SU-DHL-6 (cell line): ENCODE measurements at regions not wholly inside any gene's neighbourhood (a gene's known extent, or its start where the extent isn't known, plus 50 kb on each side); places are given as distances from the start of the nearest gene placed in this dataset.

Experiments
- H2AFZ ChIP-seq: fragments of 200-600 bp; sonication (generic); 2 replicates; pipeline ENCODE4 v1.6.1; 2014; ENCODE audit warnings: low read depth, mild to moderate bottlenecking, moderate library complexity, mixed read lengths, antibody characterized with exemption, low read length; ENCODE audit not compliant: severe bottlenecking
- H3F3A ChIP-seq: fragments of 200-600 bp; shearing (Covaris generic); 2 replicates; pipeline ENCODE4 v1.6.0; 2016; ENCODE audit warnings: antibody characterized with exemption, mild to moderate bottlenecking; ENCODE audit not compliant: insufficient read depth
- H3K27ac ChIP-seq: fragments of 200-600 bp; sonication (generic); 2 replicates; pipeline ENCODE4 v1.5.1; 2016; ENCODE audit warnings: low read depth, mild to moderate bottlenecking, low read length, moderate library complexity, mixed read lengths
- H3K27me3 ChIP-seq: fragments of 200-600 bp; sonication (generic), shearing (Covaris generic); 2 replicates; pipeline ENCODE4 v1.6.0; 2014; ENCODE audit warnings: mild to moderate bottlenecking, low read length
- H3K36me3 ChIP-seq: fragments of 200-600 bp; sonication (generic); 2 replicates; pipeline ENCODE4 v1.6.1; 2014; ENCODE audit warnings: mild to moderate bottlenecking, low read length, mixed read lengths
- H3K4me2 ChIP-seq: fragments of 300-600, 200-600 bp; shearing (Covaris generic), sonication (generic); 2 replicates; pipeline ENCODE4 v1.6.0; 2014; ENCODE audit warnings: low read length, low read depth, mild to moderate bottlenecking; ENCODE audit not compliant: poor library complexity, severe bottlenecking
- H3K4me3 ChIP-seq: fragments of 200-600 bp; sonication (generic); 2 replicates; pipeline ENCODE4 v1.5.1; 2014; ENCODE audit warnings: antibody characterized with exemption, low read length, mild to moderate bottlenecking, mixed read lengths; ENCODE audit not compliant: insufficient read depth, poor library complexity, severe bottlenecking
- H3K79me2 ChIP-seq: fragments of 200-600 bp; sonication (generic); 2 replicates; pipeline ENCODE4 v1.6.1; 2014; ENCODE audit warnings: mild to moderate bottlenecking, low read length, moderate library complexity; ENCODE audit not compliant: insufficient read depth
- H3K9ac ChIP-seq: fragments of 200-600 bp; sonication (generic); 2 replicates; pipeline ENCODE4 v1.7.0; 2014; ENCODE audit warnings: mild to moderate bottlenecking, low read length
- H3K9me2 ChIP-seq: fragments of 200-600 bp; sonication (generic); replicated peaks from 2 replicates; pipeline ENCODE4 v1.6.1; 2014; ENCODE audit warnings: low read length; ENCODE audit not compliant: insufficient read depth
- H3K9me3 ChIP-seq: fragments of 200-600 bp; sonication (generic); 2 replicates; pipeline ENCODE4 v1.6.1; 2014; ENCODE audit warnings: low read length, mixed read lengths; ENCODE audit not compliant: insufficient read depth
- H4K20me1 ChIP-seq: fragments of 200-600 bp; sonication (generic); 2 replicates; pipeline ENCODE4 v1.6.1; 2014; ENCODE audit warnings: low read depth, mild to moderate bottlenecking, antibody characterized with exemption, low read length, moderate library complexity, mixed read lengths
- CTCF ChIP-seq: fragments of 200-600 bp; sonication (generic); IDR thresholded peaks from one replicate; pipeline ENCODE4 v1.5.1; 2017; ENCODE audit warnings: antibody characterized with exemption, mild to moderate bottlenecking, low read length, moderate library complexity; ENCODE audit not compliant: insufficient read depth, poor library complexity, severe bottlenecking
- EZH2phosphoT487 ChIP-seq: fragments of 200-600 bp; sonication (generic), shearing (Covaris generic); conservative IDR thresholded peaks from 2 replicates; pipeline ENCODE4 v1.6.1; 2018; ENCODE audit warnings: mild to moderate bottlenecking, antibody characterized with exemption, low read length, moderate library complexity, mixed read lengths

GRCh38 chr5:12845549-12846159 is 941.4 kb upstream of the CTNND2 start:
- H3K4me2 ChIP-seq: no peak overlapping the region
- H3K79me2 ChIP-seq: no peaks in the 10 kb centered on the region
- H3K9me3 ChIP-seq: no peaks in the 10 kb centered on the region
- H2AFZ ChIP-seq: no peak overlapping the region
- TF ChIP-seq EZH2phosphoT487 (no peak), CTCF (no peak)
- H4K20me1 ChIP-seq: no peaks in the 10 kb centered on the region
- H3K27ac ChIP-seq: no peak overlapping the region
- no peaks in the 10 kb centered on the region for H3K9me2 ChIP-seq
- H3K9ac ChIP-seq: no peak overlapping the region
- no peaks in the 10 kb centered on the region for H3K36me3 ChIP-seq
- no peaks in the 10 kb centered on the region for H3K27me3 ChIP-seq
- H3K4me3 ChIP-seq: no peak overlapping the region
- no peaks in the 10 kb centered on the region for H3F3A ChIP-seq

DNA sequence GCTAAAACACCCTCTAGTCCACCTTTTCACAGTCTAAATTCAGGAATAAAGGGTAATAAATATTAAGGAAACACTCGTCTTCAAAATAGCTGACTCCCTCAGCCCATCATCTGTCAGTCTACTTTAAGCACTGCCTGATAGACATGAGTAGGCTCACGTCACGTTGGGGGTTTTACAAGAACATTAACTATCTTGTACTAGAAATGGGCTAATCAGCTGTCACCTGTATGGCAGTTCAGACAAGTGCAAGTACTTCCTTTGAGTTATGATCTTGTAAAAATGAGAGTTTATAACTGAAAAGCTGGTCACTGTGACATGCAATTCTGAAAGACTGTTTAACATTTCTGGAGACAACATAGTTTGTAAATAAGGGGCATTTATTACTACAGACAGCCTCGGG is 936.7 kb upstream of the CTNND2 start:
- TF ChIP-seq CTCF (no peak), EZH2phosphoT487 (no peak)
- H3K9me3 ChIP-seq: no peaks in the 10 kb centered on the region
- no peak overlapping the region for H3K4me2 ChIP-seq
- H3K27ac ChIP-seq: no peak overlapping the region
- no peaks in the 10 kb centered on the region for H3F3A ChIP-seq
- no peak overlapping the region for H3K4me3 ChIP-seq
- H3K9me2 ChIP-seq: no peaks in the 10 kb centered on the region
- H3K9ac ChIP-seq: no peak overlapping the region
- H3K36me3 ChIP-seq: no peaks in the 10 kb centered on the region
- no peaks in the 10 kb centered on the region for H4K20me1 ChIP-seq
- no peaks in the 10 kb centered on the region for H3K27me3 ChIP-seq
- H3K79me2 ChIP-seq: no peaks in the 10 kb centered on the region
- H2AFZ ChIP-seq: no peak overlapping the region

DNA sequence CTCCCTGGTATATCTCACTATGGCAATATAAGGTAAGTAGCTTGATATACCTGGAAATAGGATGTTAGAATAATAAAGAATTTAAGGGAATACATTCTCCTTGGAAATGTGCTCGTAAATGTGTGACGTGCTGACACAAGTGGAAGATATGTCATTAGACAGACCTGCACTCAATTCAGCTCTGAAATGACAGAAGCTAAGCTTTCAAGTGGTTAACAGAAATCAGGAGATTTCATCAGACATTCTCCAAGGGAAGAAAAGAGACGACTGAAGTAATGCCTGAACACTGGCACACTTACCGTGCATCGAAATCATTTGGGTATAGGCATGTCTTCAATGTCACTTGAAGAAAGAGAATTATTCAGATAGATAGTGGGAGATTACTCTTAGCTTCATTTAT is 933.3 kb upstream of the CTNND2 start:
- H3K9me2 ChIP-seq: no peaks in the 10 kb centered on the region
- no peak overlapping the region for H3K27ac ChIP-seq
- no peak overlapping the region for H3K9ac ChIP-seq
- no peaks in the 10 kb centered on the region for H3K27me3 ChIP-seq
- TF ChIP-seq CTCF (no peak), EZH2phosphoT487 (no peak)
- no peaks in the 10 kb centered on the region for H3K9me3 ChIP-seq
- H2AFZ ChIP-seq: no peak overlapping the region
- H3K36me3 ChIP-seq: no peaks in the 10 kb centered on the region
- H3F3A ChIP-seq: no peaks in the 10 kb centered on the region
- H4K20me1 ChIP-seq: no peaks in the 10 kb centered on the region
- no peak overlapping the region for H3K4me3 ChIP-seq
- H3K79me2 ChIP-seq: no peaks in the 10 kb centered on the region
- H3K4me2 ChIP-seq: no peak overlapping the region
